ENCODE measurements at regions not wholly inside any gene's neighbourhood (a gene's known extent, or its start where the extent isn't known, plus 50 kb on each side); places are given as distances from the start of the nearest gene placed in this dataset.

DNA sequence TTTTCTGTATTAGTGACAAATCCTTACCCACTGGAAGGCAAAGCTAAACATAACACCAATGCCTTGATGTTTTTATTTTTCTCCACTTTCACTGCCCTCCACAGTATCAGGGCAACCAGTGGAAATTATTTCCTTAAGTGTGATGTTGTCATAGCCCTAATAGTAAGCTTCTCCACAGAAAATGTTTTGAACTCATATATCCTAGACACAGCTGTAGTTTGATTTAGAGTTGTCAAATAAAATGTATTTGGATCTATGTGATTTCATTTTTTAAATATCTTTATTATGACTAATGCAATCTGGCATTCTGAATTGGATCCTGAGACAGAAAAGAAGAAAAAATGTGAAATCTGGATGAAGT is 70.9 kb upstream of the UFL1 start:
- ATAC-seq (no peak), DNase-seq (peak; percentile 22)
- Histone ChIP-seq H3K9me3 (ENCODE audit: low read length) (no peaks in the 10 kb centered on the region), H3K4me1 (ENCODE audit: insufficient read depth, low read length) (no peaks in the 10 kb centered on the region), H4K20me1 (ENCODE audit: low read length) (no peaks in the 10 kb centered on the region), H3K9me2 (replicated peaks; ENCODE audit: low read length) (no peaks in the 10 kb centered on the region), H3K4me3 (ENCODE audit: low read length) (no peak overlapping the region), H3K27me3 (ENCODE audit: low read length) (no peaks in the 10 kb centered on the region), H3K79me2 (ENCODE audit: low read length) (no peaks in the 10 kb centered on the region), H3K36me3 (ENCODE audit: low read depth, low read length) (no peaks in the 10 kb centered on the region), H3K9ac (ENCODE audit: low read length) (no peak overlapping the region), H2AFZ (ENCODE audit: low read length) (0 out of 2 replicates have a peak overlapping the region, but pooled peaks have one; percentile 22), H3K4me2 (ENCODE audit: low read length) (no peak overlapping the region), H3K27ac (ENCODE audit: low read length) (no peak overlapping the region), H3F3A (ENCODE audit: low read length, unreplicated experiment) (no peaks in the 10 kb centered on the region)
- POLR2A ChIA-PET (ENCODE audit: unreplicated experiment): no interaction called here
- CTCF ChIA-PET: no interaction called here
- TF ChIP-seq EZH2phosphoT487 (IDR thresholded peaks at IDR 0.05; ENCODE audit: borderline replicate concordance, low read length) (no peak), EZH2 (IDR thresholded peaks at IDR 0.05; ENCODE audit: low read length, unreplicated experiment) (no peak)
- TF ChIP-seq, protein P1, sequence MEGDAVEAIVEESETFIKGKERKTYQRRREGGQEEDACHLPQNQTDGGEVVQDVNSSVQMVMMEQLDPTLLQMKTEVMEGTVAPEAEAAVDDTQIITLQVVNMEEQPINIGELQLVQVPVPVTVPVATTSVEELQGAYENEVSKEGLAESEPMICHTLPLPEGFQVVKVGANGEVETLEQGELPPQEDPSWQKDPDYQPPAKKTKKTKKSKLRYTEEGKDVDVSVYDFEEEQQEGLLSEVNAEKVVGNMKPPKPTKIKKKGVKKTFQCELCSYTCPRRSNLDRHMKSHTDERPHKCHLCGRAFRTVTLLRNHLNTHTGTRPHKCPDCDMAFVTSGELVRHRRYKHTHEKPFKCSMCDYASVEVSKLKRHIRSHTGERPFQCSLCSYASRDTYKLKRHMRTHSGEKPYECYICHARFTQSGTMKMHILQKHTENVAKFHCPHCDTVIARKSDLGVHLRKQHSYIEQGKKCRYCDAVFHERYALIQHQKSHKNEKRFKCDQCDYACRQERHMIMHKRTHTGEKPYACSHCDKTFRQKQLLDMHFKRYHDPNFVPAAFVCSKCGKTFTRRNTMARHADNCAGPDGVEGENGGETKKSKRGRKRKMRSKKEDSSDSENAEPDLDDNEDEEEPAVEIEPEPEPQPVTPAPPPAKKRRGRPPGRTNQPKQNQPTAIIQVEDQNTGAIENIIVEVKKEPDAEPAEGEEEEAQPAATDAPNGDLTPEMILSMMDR (conservative IDR thresholded peaks at IDR 0.05; ENCODE audit: low read depth, low read length): no peak
- intact Hi-C loops (cut with micrococcal nuclease): no loop called here
- BruUV-seq (replicated peaks): no TSS peak

DNA sequence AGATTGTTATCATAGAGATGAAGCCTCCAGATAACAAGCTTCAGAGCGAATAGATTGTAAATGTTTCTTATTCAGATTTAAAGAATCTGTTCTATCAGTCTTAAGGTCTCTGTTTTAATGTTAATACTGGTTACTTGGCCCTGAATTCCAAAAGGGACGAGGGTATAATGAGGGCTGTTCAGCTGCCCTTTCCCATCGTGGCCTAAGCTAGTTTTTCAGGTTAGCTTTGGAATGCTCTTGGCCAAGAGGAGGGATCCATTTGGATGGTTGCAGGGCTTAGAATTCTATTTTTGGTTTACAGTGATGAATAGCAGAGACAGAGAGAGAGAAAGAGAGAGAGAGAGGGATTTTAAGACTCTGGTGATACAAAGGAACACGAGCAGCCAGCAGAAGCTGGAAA is 62.8 kb upstream of the UFL1 start:
- Histone ChIP-seq H3K9ac (ENCODE audit: low read length) (no peak overlapping the region), H3K79me2 (ENCODE audit: low read length) (no peaks in the 10 kb centered on the region), H3K4me2 (ENCODE audit: low read length) (no peak overlapping the region), H4K20me1 (ENCODE audit: low read length) (no peaks in the 10 kb centered on the region), H3K36me3 (ENCODE audit: low read depth, low read length) (no peaks in the 10 kb centered on the region), H2AFZ (ENCODE audit: low read length) (no peak overlapping the region), H3K4me3 (ENCODE audit: low read length) (no peak overlapping the region), H3K4me1 (ENCODE audit: insufficient read depth, low read length) (no peaks in the 10 kb centered on the region), H3K27me3 (ENCODE audit: low read length) (no peaks in the 10 kb centered on the region), H3K9me2 (replicated peaks; ENCODE audit: low read length) (no peaks in the 10 kb centered on the region), H3F3A (ENCODE audit: low read length, unreplicated experiment) (no peaks in the 10 kb centered on the region), H3K27ac (ENCODE audit: low read length) (no peak overlapping the region), H3K9me3 (ENCODE audit: low read length) (no peaks in the 10 kb centered on the region)
- TF ChIP-seq EZH2phosphoT487 (IDR thresholded peaks at IDR 0.05; ENCODE audit: borderline replicate concordance, low read length) (no peak), EZH2 (IDR thresholded peaks at IDR 0.05; ENCODE audit: low read length, unreplicated experiment) (no peak)
- TF ChIP-seq, protein P1 (conservative IDR thresholded peaks at IDR 0.05; ENCODE audit: low read depth, low read length): no peak
- POLR2A ChIA-PET (ENCODE audit: unreplicated experiment): no interaction called here
- intact Hi-C loops (cut with micrococcal nuclease): no loop called here
- CTCF ChIA-PET: no interaction called here
- no peak for ATAC-seq
- no TSS peak for BruUV-seq (replicated peaks)
- no peak for DNase-seq

DNA sequence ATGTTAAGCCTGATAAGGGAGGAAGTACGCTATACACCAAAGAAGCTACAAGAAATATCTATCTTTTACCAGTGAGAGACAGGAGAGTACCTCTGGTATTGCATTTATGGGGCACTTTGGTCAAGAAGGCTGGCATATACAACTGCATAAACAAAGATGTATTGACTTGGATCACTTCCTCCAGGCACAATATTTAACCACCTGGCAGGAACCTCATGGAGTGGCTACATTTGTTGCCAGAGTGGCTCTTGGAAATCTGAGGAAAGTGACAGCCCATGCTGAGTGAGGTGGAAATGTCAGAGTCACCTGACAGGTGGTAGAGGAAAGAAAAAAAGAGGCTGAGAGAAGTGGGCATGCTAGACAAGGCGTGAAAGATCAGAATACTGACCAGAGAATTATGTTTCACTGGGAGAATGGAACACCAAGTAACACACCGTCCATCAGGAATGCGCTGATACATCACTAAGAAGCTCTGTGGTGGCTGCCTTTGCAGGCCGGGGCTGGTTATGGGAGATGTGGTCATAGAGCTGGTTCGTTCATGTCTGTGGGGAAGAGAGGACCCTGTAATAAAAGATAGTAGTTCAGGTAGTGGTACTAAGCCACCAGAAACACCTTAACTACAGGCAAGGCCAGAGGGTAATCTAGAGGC is 61.4 kb upstream of the UFL1 start:
- Histone ChIP-seq H3F3A (ENCODE audit: low read length, unreplicated experiment) (no peaks in the 10 kb centered on the region), H3K36me3 (ENCODE audit: low read depth, low read length) (no peaks in the 10 kb centered on the region), H3K9ac (ENCODE audit: low read length) (no peak overlapping the region), H4K20me1 (ENCODE audit: low read length) (no peaks in the 10 kb centered on the region), H3K79me2 (ENCODE audit: low read length) (no peaks in the 10 kb centered on the region), H2AFZ (ENCODE audit: low read length) (no peak overlapping the region), H3K4me1 (ENCODE audit: insufficient read depth, low read length) (0 out of 2 replicates have a peak, but pooled peaks cover 3% of the 10 kb centered on the region), H3K4me2 (ENCODE audit: low read length) (no peak overlapping the region), H3K4me3 (ENCODE audit: low read length) (no peak overlapping the region), H3K27me3 (ENCODE audit: low read length) (no peaks in the 10 kb centered on the region), H3K9me3 (ENCODE audit: low read length) (no peaks in the 10 kb centered on the region), H3K9me2 (replicated peaks; ENCODE audit: low read length) (no peaks in the 10 kb centered on the region), H3K27ac (ENCODE audit: low read length) (no peak overlapping the region)
- DNase-seq (no peak), ATAC-seq (no peak)
- TF ChIP-seq, protein P1 (conservative IDR thresholded peaks at IDR 0.05; ENCODE audit: low read depth, low read length): no peak
- no peak for TF ChIP-seq EZH2 (IDR thresholded peaks at IDR 0.05; ENCODE audit: low read length, unreplicated experiment)
- TF ChIP-seq EZH2phosphoT487 (IDR thresholded peaks at IDR 0.05; ENCODE audit: borderline replicate concordance, low read length): no peak
- intact Hi-C loops (cut with micrococcal nuclease): no loop called here
- POLR2A ChIA-PET (ENCODE audit: unreplicated experiment): no interaction called here
- BruUV-seq (replicated peaks): no TSS peak
- CTCF ChIA-PET: no interaction called here

All from PC-3 (cell line).